HAP-1 (cell line): ENCODE measurements at regions not wholly inside any gene's neighbourhood (a gene's known extent, or its start where the extent isn't known, plus 50 kb on each side); places are given as distances from the start of the nearest gene placed in this dataset.

Source experiments
- DNase-seq, 2 experiments: peaks; one replicate each; pipeline ENCODE4 v3.0.0-alpha.2; 2016 to 2020; ENCODE audit warnings: low spot score in 2 of 2
- H3K27me3 ChIP-seq: fragments of 250-450 bp; sonication (Bioruptor Pico); 2 replicates; pipeline ENCODE4 v1.5.1; 2020; ENCODE audit warnings: low read depth, mild to moderate bottlenecking, moderate library complexity
- H3K36me3 ChIP-seq: fragments of 250-450 bp; sonication (Bioruptor Pico); replicated peaks from 2 replicates; pipeline ENCODE4 v1.5.1; 2020; ENCODE audit warnings: mild to moderate bottlenecking
- H3K4me1 ChIP-seq: fragments of 250-450 bp; sonication (Bioruptor Pico); 2 replicates; pipeline ENCODE4 v1.5.1; 2020; ENCODE audit warnings: mild to moderate bottlenecking
- H3K4me3 ChIP-seq: fragments of 250-450 bp; sonication (Bioruptor Pico); 2 replicates; pipeline ENCODE4 v1.5.1; 2020; ENCODE audit warnings: mild to moderate bottlenecking, moderate library complexity
- H3K9me3 ChIP-seq: fragments of 250-450 bp; sonication (Bioruptor Pico); 2 replicates; pipeline ENCODE4 v1.5.1; 2020; ENCODE audit warnings: mild to moderate bottlenecking, moderate library complexity
- in situ Hi-C: fragments of 300-500 bp; cut with MboI; formaldehyde crosslinking; loops from 3 replicates; pipeline ENCODE4 v1.14.3; 2020; ENCODE audit warnings: low sequenced_read_pairs, inconsistent platforms, mixed read lengths

- no peaks in the 10 kb centered on the region for H3K36me3 ChIP-seq
- DNase-seq = no peak
- H3K4me3 ChIP-seq = no peak overlapping the region
- no peaks in the 10 kb centered on the region for H3K9me3 ChIP-seq
- H3K27me3 ChIP-seq = no peaks in the 10 kb centered on the region
- H3K4me1 ChIP-seq = no peaks in the 10 kb centered on the region
- in situ Hi-C loops = no loop called here
Measured at GRCh38 chr1:98467586-98467985, 193.9 kb upstream of the SNX7 start.

- in situ Hi-C loops = no loop called here
- Histone ChIP-seq H3K4me1 (no peaks in the 10 kb centered on the region), H3K36me3 (no peaks in the 10 kb centered on the region), H3K27me3 (no peaks in the 10 kb centered on the region), H3K4me3 (no peak overlapping the region), H3K9me3 (no peaks in the 10 kb centered on the region)
- no peak for DNase-seq
Measured at GRCh38 chr1:98467122-98467521, 194.4 kb upstream of the SNX7 start.

- Histone ChIP-seq H3K9me3 (no peaks in the 10 kb centered on the region), H3K4me1 (no peaks in the 10 kb centered on the region), H3K36me3 (no peaks in the 10 kb centered on the region), H3K4me3 (no peak overlapping the region), H3K27me3 (peaks cover 7% of the 10 kb centered on the region; the same call in 1 of the 2 replicates)
- in situ Hi-C loops = no loop called here
- DNase-seq = no peak
Measured at GRCh38 chr1:98461873-98462385, 199.6 kb upstream of the SNX7 start.

GRCh38 chr1:98460136-98460535 lies 201.4 kb upstream of the SNX7 start:
- in situ Hi-C loops = no loop called here
- DNase-seq = no peak
- Histone ChIP-seq H3K4me3 (no peak overlapping the region), H3K4me1 (no peaks in the 10 kb centered on the region), H3K36me3 (no peaks in the 10 kb centered on the region), H3K9me3 (no peaks in the 10 kb centered on the region), H3K27me3 (peaks cover 9% of the 10 kb centered on the region; the same call in 1 of the 2 replicates)

- peaks cover 9% of the 10 kb centered on the region; the same call in 1 of the 2 replicates for H3K27me3 ChIP-seq
- H3K36me3 ChIP-seq = no peaks in the 10 kb centered on the region
- H3K9me3 ChIP-seq = no peaks in the 10 kb centered on the region
- H3K4me1 ChIP-seq = no peaks in the 10 kb centered on the region
- DNase-seq = no peak
- in situ Hi-C loops = no loop called here
- no peak overlapping the region for H3K4me3 ChIP-seq
Measured at GRCh38 chr1:98459486-98459870, 202.0 kb upstream of the SNX7 start.

- in situ Hi-C loops = no loop called here
- H3K4me3 ChIP-seq = no peak overlapping the region
Measured at GRCh38 chr1:98458511-98459485, 202.7 kb upstream of the SNX7 start.

GRCh38 chr1:98457248-98457647 lies 204.3 kb upstream of the SNX7 start:
- Histone ChIP-seq H3K4me3 (no peak overlapping the region), H3K4me1 (no peaks in the 10 kb centered on the region), H3K36me3 (no peaks in the 10 kb centered on the region), H3K9me3 (no peaks in the 10 kb centered on the region), H3K27me3 (peaks cover 18% of the 10 kb centered on the region)
- in situ Hi-C loops = no loop called here
- no peak for DNase-seq

More at GRCh38 chr1:98458511-98459485, 202.7 kb upstream of the SNX7 start:
- no peaks in the 10 kb centered on the region for H3K36me3 ChIP-seq
- peaks cover 9% of the 10 kb centered on the region; the same call in 1 of the 2 replicates for H3K27me3 ChIP-seq
- H3K4me1 ChIP-seq = no peaks in the 10 kb centered on the region
- no peak for DNase-seq
- no peaks in the 10 kb centered on the region for H3K9me3 ChIP-seq

GRCh38 chr1:98454666-98455065 lies 206.9 kb upstream of the SNX7 start:
- Histone ChIP-seq H3K36me3 (no peaks in the 10 kb centered on the region), H3K9me3 (no peaks in the 10 kb centered on the region), H3K27me3 (peaks cover 20% of the 10 kb centered on the region), H3K4me1 (no peaks in the 10 kb centered on the region), H3K4me3 (no peak overlapping the region)
- in situ Hi-C loops = no loop called here
- DNase-seq = no peak

GRCh38 chr1:98453066-98453465 lies 208.5 kb upstream of the SNX7 start:
- peaks cover 20% of the 10 kb centered on the region for H3K27me3 ChIP-seq
- no peaks in the 10 kb centered on the region for H3K4me1 ChIP-seq
- no peaks in the 10 kb centered on the region for H3K9me3 ChIP-seq
- no peaks in the 10 kb centered on the region for H3K36me3 ChIP-seq
- no peak for DNase-seq
- H3K4me3 ChIP-seq = no peak overlapping the region
- in situ Hi-C loops = no loop called here

GRCh38 chr1:98452162-98452561 lies 209.4 kb upstream of the SNX7 start:
- no peaks in the 10 kb centered on the region for H3K9me3 ChIP-seq
- peaks cover 13% of the 10 kb centered on the region for H3K27me3 ChIP-seq
- no peaks in the 10 kb centered on the region for H3K4me1 ChIP-seq
- no peaks in the 10 kb centered on the region for H3K36me3 ChIP-seq
- DNase-seq = no peak
- H3K4me3 ChIP-seq = no peak overlapping the region
- in situ Hi-C loops = no loop called here

GRCh38 chr1:98441281-98441680 lies 220.2 kb upstream of the SNX7 start:
- DNase-seq = no peak
- H3K27me3 ChIP-seq = 0 out of 2 replicates have a peak, but pooled peaks cover 4% of the 10 kb centered on the region
- in situ Hi-C loops = no loop called here
- no peak overlapping the region for H3K4me3 ChIP-seq
- no peaks in the 10 kb centered on the region for H3K36me3 ChIP-seq
- H3K9me3 ChIP-seq = no peaks in the 10 kb centered on the region
- no peaks in the 10 kb centered on the region for H3K4me1 ChIP-seq

- H3K36me3 ChIP-seq = no peaks in the 10 kb centered on the region
- H3K4me1 ChIP-seq = no peaks in the 10 kb centered on the region
- DNase-seq = no peak
- in situ Hi-C loops = no loop called here
- no peak overlapping the region for H3K4me3 ChIP-seq
- 0 out of 2 replicates have a peak, but pooled peaks cover 4% of the 10 kb centered on the region for H3K27me3 ChIP-seq
- H3K9me3 ChIP-seq = no peaks in the 10 kb centered on the region
Measured at GRCh38 chr1:98439471-98439870, 222.1 kb upstream of the SNX7 start.

GRCh38 chr1:98437540-98437939 lies 224.0 kb upstream of the SNX7 start:
- in situ Hi-C loops = no loop called here
- no peaks in the 10 kb centered on the region for H3K9me3 ChIP-seq
- DNase-seq = no peak
- H3K27me3 ChIP-seq = 0 out of 2 replicates have a peak, but pooled peaks cover 2% of the 10 kb centered on the region
- H3K4me3 ChIP-seq = no peak overlapping the region
- no peaks in the 10 kb centered on the region for H3K36me3 ChIP-seq
- H3K4me1 ChIP-seq = no peaks in the 10 kb centered on the region

- Histone ChIP-seq H3K4me1 (no peaks in the 10 kb centered on the region), H3K36me3 (no peaks in the 10 kb centered on the region), H3K27me3 (0 out of 2 replicates have a peak, but pooled peaks cover 2% of the 10 kb centered on the region), H3K9me3 (no peaks in the 10 kb centered on the region), H3K4me3 (no peak overlapping the region)
- DNase-seq = no peak
- in situ Hi-C loops = no loop called here
Measured at GRCh38 chr1:98437011-98437410, 224.5 kb upstream of the SNX7 start.
